CD4-positive, alpha-beta T cell treated with Interleukin-6 at 100 ng/mL for 8 hours (primary cell): ENCODE measurements at regions not wholly inside any gene's neighbourhood (a gene's known extent, or its start where the extent isn't known, plus 50 kb on each side); places are given as distances from the start of the nearest gene placed in this dataset.

ENCODE experiments used
- DNase-seq: peaks from one replicate; pipeline ENCODE4 v3.0.0-alpha.2; 2020; ENCODE audit warnings: mixed read lengths, low spot score

- DNase-seq = no peak
Observed at GRCh38 chr11:72525466-72525865, 91.1 kb upstream of the CLPB start.

- DNase-seq = no peak
Observed at GRCh38 chr11:72524711-72525110, 90.4 kb upstream of the CLPB start.

GRCh38 chr11:72523991-72524390, 89.7 kb upstream of the CLPB start:
- DNase-seq = no peak

- DNase-seq = no peak
Observed at GRCh38 chr11:72522186-72522585, 87.9 kb upstream of the CLPB start.

- DNase-seq = no peak
Observed at GRCh38 chr11:72521664-72522063, 87.3 kb upstream of the CLPB start.

- no peak for DNase-seq
Observed at GRCh38 chr11:72520815-72521214, 86.5 kb upstream of the CLPB start.

GRCh38 chr11:72519882-72520281, 85.6 kb upstream of the CLPB start:
- peak; percentile 40 for DNase-seq

- peak; percentile 10 for DNase-seq
Observed at GRCh38 chr11:72519220-72519881, 85.0 kb upstream of the CLPB start.

GRCh38 chr11:72514331-72514730, 80.0 kb upstream of the CLPB start:
- DNase-seq = no peak

- no peak for DNase-seq
Observed at GRCh38 chr11:72513411-72513810, 79.1 kb upstream of the CLPB start.

- DNase-seq = no peak
Observed at GRCh38 chr11:72512956-72513355, 78.6 kb upstream of the CLPB start.

- no peak for DNase-seq
Observed at GRCh38 chr11:72511393-72512047, 77.2 kb upstream of the CLPB start.

GRCh38 chr11:72507050-72507449, 72.7 kb upstream of the CLPB start:
- no peak for DNase-seq

- no peak for DNase-seq
Observed at GRCh38 chr11:72497731-72498130, 63.4 kb upstream of the CLPB start.

- no peak for DNase-seq
Observed at GRCh38 chr11:72494109-72494429, 59.7 kb upstream of the CLPB start.

- DNase-seq = no peak
Observed at GRCh38 chr11:72493426-72494108, 59.2 kb upstream of the CLPB start.

GRCh38 chr11:72491001-72491400, 56.7 kb upstream of the CLPB start:
- DNase-seq = no peak
